Upper lobe of left lung (tissue), 6 donors: ENCODE measurements at regions not wholly inside any gene's neighbourhood (a gene's known extent, or its start where the extent isn't known, plus 50 kb on each side); places are given as distances from the start of the nearest gene placed in this dataset.

Source experiments
- ATAC-seq, 2 donors: fragments of 200-7000 bp; cut with Tn5 transposase; one replicate each; pipeline ENCODE4 v1.9.1; 2022; ENCODE audit warnings: mild to moderate bottlenecking in 2 of 2, moderate library complexity in 2 of 2; ENCODE audit not compliant: low FRiP score in 2 of 2
- DNase-seq, 2 donors: peaks; one replicate each; pipeline ENCODE4 v3.0.0-alpha.2; 2019 to 2020
- H3K27ac ChIP-seq, 4 donors: fragments of 200-600 bp; sonication (generic); one replicate each; pipeline ENCODE4 v1.5.1; 2016 to 2019
- H3K27me3 ChIP-seq, 4 donors: fragments of 200-600 bp; sonication (generic); one replicate each; pipeline ENCODE4 v1.5.1; 2017 to 2019
- H3K36me3 ChIP-seq, 4 donors: fragments of 200-600 bp; sonication (generic); one replicate each; pipeline ENCODE4 v1.5.1; 2016 to 2019
- H3K4me1 ChIP-seq, 4 donors: fragments of 200-600 bp; sonication (generic); one replicate each; pipeline ENCODE4 v1.5.1; 2018 to 2019
- H3K4me3 ChIP-seq, 4 donors: fragments of 200-600 bp; sonication (generic); one replicate each; pipeline ENCODE4 v1.5.1; 2017 to 2019; ENCODE audit warnings: mild to moderate bottlenecking in 2 of 4, moderate library complexity in 1 of 4
- H3K9me3 ChIP-seq, 4 donors: fragments of 200-600 bp; sonication (generic); one replicate each; pipeline ENCODE4 v1.5.1; 2018 to 2019
- CTCF ChIP-seq, 6 experiments: fragments of 450-650 bp in 4 of 6; fragments of 200-600 bp in 2 of 6; sonication (generic) in 2 of 6; IDR thresholded peaks; one replicate each; pipeline ENCODE4 v1.5.1; 2016 to 2019; ENCODE audit warnings: antibody characterized with exemption in 6 of 6
- EP300 ChIP-seq, 4 donors: sonication (generic); formaldehyde crosslinking; IDR thresholded peaks; one replicate each; pipeline ENCODE4 v1.5.1; 2017; ENCODE audit warnings: antibody characterized with exemption in 4 of 4, control low read depth in 2 of 4
- POLR2A ChIP-seq, 4 donors: fragments of 450-650 bp; IDR thresholded peaks; one replicate each; pipeline ENCODE4 v1.5.1; 2016 to 2017; ENCODE audit warnings: antibody characterized with exemption in 4 of 4, mild to moderate bottlenecking in 2 of 4
- POLR2AphosphoS5 ChIP-seq, 2 donors: sonication (generic); formaldehyde crosslinking; IDR thresholded peaks; one replicate each; pipeline ENCODE4 v1.5.1; 2017; ENCODE audit warnings: antibody characterized with exemption in 2 of 2
- WGBS, 2 donors: methylation state at CpG; one replicate each; pipeline ENCODE4 v1.1.5; 2017 to 2018; 5-methylcytosine and 5-hydroxymethylcytosine counted together
- donor health status: DM: no; HTN: no; CAD: no; lungs with moderate emphysema.
- donor health status: DM: no; HTN: yes; CAD: no; lungs with severe emphysema.

- H3K36me3 ChIP-seq: no peaks in the 10 kb centered on the region
- H3K4me1 ChIP-seq: no peaks in the 10 kb centered on the region
- ATAC-seq (no peak), DNase-seq (no peak)
- H3K27me3 ChIP-seq: no peaks in the 10 kb centered on the region
- peaks cover 0 to 4% (median 0%) of the 10 kb centered on the region in 4 donors for H3K9me3 ChIP-seq
- no peak overlapping the region for H3K27ac ChIP-seq
- WGBS, 2 donors: 88 to 89% methylated on average over 2 of the region's 2 CpGs
- H3K4me3 ChIP-seq: no peak overlapping the region
- TF ChIP-seq EP300 (IDR thresholded peaks at IDR 0.05) (no peak), POLR2A (IDR thresholded peaks at IDR 0.05) (no peak), CTCF (IDR thresholded peaks at IDR 0.05) (no peak), POLR2AphosphoS5 (IDR thresholded peaks at IDR 0.05) (no peak)
These were observed 111.9 kb downstream of the FGF9 start for GRCh38 chr13:21782736-21783135.

GRCh38 chr13:21785990-21786389, 115.1 kb downstream of the FGF9 start:
- TF ChIP-seq EP300 (IDR thresholded peaks at IDR 0.05) (no peak), POLR2A (IDR thresholded peaks at IDR 0.05) (no peak), POLR2AphosphoS5 (IDR thresholded peaks at IDR 0.05) (no peak), CTCF (IDR thresholded peaks at IDR 0.05) (no peak)
- Histone ChIP-seq H3K4me1 (no peaks in the 10 kb centered on the region), H3K4me3 (no peak overlapping the region), H3K36me3 (no peaks in the 10 kb centered on the region), H3K27ac (no peak overlapping the region), H3K27me3 (no peaks in the 10 kb centered on the region), H3K9me3 (no peaks in the 10 kb centered on the region)
- DNase-seq (no peak), ATAC-seq (no peak)
- 83 to 91% methylated on average over 2 of the region's 2 CpGs for WGBS, 2 donors

GRCh38 chr13:21796066-21796465, 125.2 kb downstream of the FGF9 start:
- WGBS, 2 donors: 71 to 72% methylated on average over 5 of the region's 5 CpGs
- DNase-seq (no peak), ATAC-seq (no peak)
- H3K27me3 ChIP-seq: no peaks in the 10 kb centered on the region
- no peaks in the 10 kb centered on the region for H3K9me3 ChIP-seq
- no peaks in the 10 kb centered on the region for H3K36me3 ChIP-seq
- H3K4me3 ChIP-seq: no peak overlapping the region
- TF ChIP-seq EP300 (IDR thresholded peaks at IDR 0.05) (no peak), POLR2A (IDR thresholded peaks at IDR 0.05) (no peak), POLR2AphosphoS5 (IDR thresholded peaks at IDR 0.05) (no peak), CTCF (IDR thresholded peaks at IDR 0.05) (no peak)
- H3K27ac ChIP-seq: no peak overlapping the region
- H3K4me1 ChIP-seq: no peaks in the 10 kb centered on the region

GRCh38 chr13:21796775-21797514, 126.1 kb downstream of the FGF9 start:
- no peaks in the 10 kb centered on the region for H3K4me1 ChIP-seq
- 77 to 81% methylated on average over 11 of the region's 11 CpGs for whole genome bisulfite sequencing, 2 donors
- TF ChIP-seq CTCF (IDR thresholded peaks at IDR 0.05): no peak
- TF ChIP-seq POLR2A (IDR thresholded peaks at IDR 0.05): no peak
- TF ChIP-seq EP300 (IDR thresholded peaks at IDR 0.05): no peak
- no peak for TF ChIP-seq POLR2AphosphoS5 (IDR thresholded peaks at IDR 0.05)
- no peak overlapping the region for H3K4me3 ChIP-seq
- H3K9me3 ChIP-seq: no peaks in the 10 kb centered on the region
- no peak for ATAC-seq
- no peaks in the 10 kb centered on the region for H3K27me3 ChIP-seq
- H3K27ac ChIP-seq: no peak overlapping the region
- DNase-seq: no peak
- H3K36me3 ChIP-seq: no peaks in the 10 kb centered on the region

GRCh38 chr13:21797736-21798135, 126.9 kb downstream of the FGF9 start:
- no peaks in the 10 kb centered on the region for H3K9me3 ChIP-seq
- H3K27me3 ChIP-seq: no peaks in the 10 kb centered on the region
- TF ChIP-seq POLR2A (IDR thresholded peaks at IDR 0.05): no peak
- no peak for TF ChIP-seq EP300 (IDR thresholded peaks at IDR 0.05)
- TF ChIP-seq POLR2AphosphoS5 (IDR thresholded peaks at IDR 0.05): no peak
- no peak for TF ChIP-seq CTCF (IDR thresholded peaks at IDR 0.05)
- DNase-seq (no peak), ATAC-seq (no peak)
- H3K27ac ChIP-seq: no peak overlapping the region
- H3K4me3 ChIP-seq: no peak overlapping the region
- H3K36me3 ChIP-seq: no peaks in the 10 kb centered on the region
- H3K4me1 ChIP-seq: no peaks in the 10 kb centered on the region
- 89 to 98% methylated on average over 4 of the region's 4 CpGs for WGBS, 2 donors
